NCI-H2081 (cell line): ENCODE measurements at regions not wholly inside any gene's neighbourhood (a gene's known extent, or its start where the extent isn't known, plus 50 kb on each side); places are given as distances from the start of the nearest gene placed in this dataset.
A peak's percentile ranks its signal among the peaks of the same experiment; 100 is the strongest.

ENCODE experiments used
- DNase-seq, 2 experiments: peaks; one replicate each; lab custom pipeline; 2025; lab: John Stamatoyannopoulos, UW

- no peak for DNase-seq
Measured at GRCh38 chr12:23174917-23175316, 549.9 kb downstream of the ETNK1 start.

- no peak for DNase-seq
Measured at GRCh38 chr12:23185346-23185745, 560.4 kb downstream of the ETNK1 start.

- no peak for DNase-seq
Measured at GRCh38 chr12:23186950-23187349, 562.0 kb downstream of the ETNK1 start.

GRCh38 chr12:23193552-23193951 lies 568.6 kb downstream of the ETNK1 start:
- no peak for DNase-seq

- DNase-seq: no peak
Measured at GRCh38 chr12:23197266-23197665, 572.3 kb downstream of the ETNK1 start.

- no peak for DNase-seq
Measured at GRCh38 chr12:23202728-23203127, 577.8 kb downstream of the ETNK1 start.

GRCh38 chr12:23204933-23205778 lies 580.2 kb downstream of the ETNK1 start:
- DNase-seq: peak; percentile 63 to 68

- no peak for DNase-seq
Measured at GRCh38 chr12:23209793-23210192, 584.8 kb downstream of the ETNK1 start.

GRCh38 chr12:23210573-23210972 lies 585.6 kb downstream of the ETNK1 start:
- no peak for DNase-seq

- DNase-seq: no peak
Measured at GRCh38 chr12:23211384-23212320, 586.7 kb downstream of the ETNK1 start.

- no peak for DNase-seq
Measured at GRCh38 chr12:23217158-23217557, 592.2 kb downstream of the ETNK1 start.

GRCh38 chr12:23217667-23218066 lies 592.7 kb downstream of the ETNK1 start:
- no peak for DNase-seq

GRCh38 chr12:23221066-23221465 lies 596.1 kb downstream of the ETNK1 start:
- DNase-seq: peak in 1 of 2 experiments; percentile 9

GRCh38 chr12:23221926-23222325 lies 597.0 kb downstream of the ETNK1 start:
- no peak for DNase-seq

- no peak for DNase-seq
Measured at GRCh38 chr12:23222801-23223200, 597.8 kb downstream of the ETNK1 start.

GRCh38 chr12:23228101-23228500 lies 603.1 kb downstream of the ETNK1 start:
- no peak for DNase-seq

GRCh38 chr12:23230899-23231298 lies 605.9 kb downstream of the ETNK1 start:
- DNase-seq: no peak

GRCh38 chr12:23236066-23236780 lies 611.3 kb downstream of the ETNK1 start:
- DNase-seq: no peak

GRCh38 chr12:23236811-23237210 lies 611.8 kb downstream of the ETNK1 start:
- no peak for DNase-seq

- no peak for DNase-seq
Measured at GRCh38 chr12:23238190-23238589, 613.2 kb downstream of the ETNK1 start.

- DNase-seq: no peak
Measured at GRCh38 chr12:23238957-23239356, 614.0 kb downstream of the ETNK1 start.

GRCh38 chr12:23245186-23245585 lies 620.2 kb downstream of the ETNK1 start:
- no peak for DNase-seq
